ENCODE measurements at regions not wholly inside any gene's neighbourhood (a gene's known extent, or its start where the extent isn't known, plus 50 kb on each side); places are given as distances from the start of the nearest gene placed in this dataset.

DNA sequence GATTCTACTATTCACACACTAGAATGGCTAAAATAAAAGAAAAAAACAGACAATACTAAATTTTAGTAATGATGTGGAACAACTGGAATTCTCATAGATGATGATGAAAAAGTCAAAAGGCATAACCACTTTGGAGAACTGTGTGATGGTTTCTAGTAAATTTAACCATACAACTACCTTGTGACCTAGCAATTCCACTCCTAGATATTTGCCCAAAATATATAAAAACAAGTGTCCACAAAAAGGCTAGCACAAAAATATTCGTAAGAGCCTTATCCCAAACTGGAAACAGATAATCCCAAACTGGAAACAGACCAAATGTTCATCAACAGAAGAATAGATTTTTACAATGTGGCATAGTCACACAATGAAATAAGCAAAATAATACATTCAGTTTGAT, 67.9 kb upstream of the PGBD5 start:
- TF ChIP-seq, protein P1, sequence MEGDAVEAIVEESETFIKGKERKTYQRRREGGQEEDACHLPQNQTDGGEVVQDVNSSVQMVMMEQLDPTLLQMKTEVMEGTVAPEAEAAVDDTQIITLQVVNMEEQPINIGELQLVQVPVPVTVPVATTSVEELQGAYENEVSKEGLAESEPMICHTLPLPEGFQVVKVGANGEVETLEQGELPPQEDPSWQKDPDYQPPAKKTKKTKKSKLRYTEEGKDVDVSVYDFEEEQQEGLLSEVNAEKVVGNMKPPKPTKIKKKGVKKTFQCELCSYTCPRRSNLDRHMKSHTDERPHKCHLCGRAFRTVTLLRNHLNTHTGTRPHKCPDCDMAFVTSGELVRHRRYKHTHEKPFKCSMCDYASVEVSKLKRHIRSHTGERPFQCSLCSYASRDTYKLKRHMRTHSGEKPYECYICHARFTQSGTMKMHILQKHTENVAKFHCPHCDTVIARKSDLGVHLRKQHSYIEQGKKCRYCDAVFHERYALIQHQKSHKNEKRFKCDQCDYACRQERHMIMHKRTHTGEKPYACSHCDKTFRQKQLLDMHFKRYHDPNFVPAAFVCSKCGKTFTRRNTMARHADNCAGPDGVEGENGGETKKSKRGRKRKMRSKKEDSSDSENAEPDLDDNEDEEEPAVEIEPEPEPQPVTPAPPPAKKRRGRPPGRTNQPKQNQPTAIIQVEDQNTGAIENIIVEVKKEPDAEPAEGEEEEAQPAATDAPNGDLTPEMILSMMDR (conservative IDR thresholded peaks at IDR 0.05) = no peak
- TF ChIP-seq ZFX (IDR thresholded peaks at IDR 0.05) = no peak
